Caki2 (cell line): ENCODE measurements at regions not wholly inside any gene's neighbourhood (a gene's known extent, or its start where the extent isn't known, plus 50 kb on each side); places are given as distances from the start of the nearest gene placed in this dataset.

Source experiments
- DNase-seq: peaks from one replicate; pipeline ENCODE4 v3.0.0-alpha.2; 2015; ENCODE audit warnings: low read depth
- in situ Hi-C: cut with HindIII; loops from 2 replicates; pipeline ENCODE4 v1.10.0; 2016; ENCODE audit warnings: low sequenced_read_pairs, low pct_unique_long_range_greater_than_20kb, mixed read lengths

GRCh38 chr2:225920621-225921220 is 521.2 kb downstream of the NYAP2 start:
- DNase-seq: no peak
- in situ Hi-C loops: no loop called here

GRCh38 chr2:225916692-225917091 is 517.2 kb downstream of the NYAP2 start:
- in situ Hi-C loops: no loop called here
- DNase-seq: no peak

- in situ Hi-C loops: no loop called here
- DNase-seq: no peak
These were observed 511.5 kb downstream of the NYAP2 start for GRCh38 chr2:225911019-225911418.

GRCh38 chr2:225895126-225895525 is 495.6 kb downstream of the NYAP2 start:
- in situ Hi-C loops: no loop called here
- peak; percentile 10 for DNase-seq

- DNase-seq: peak; percentile 52
- in situ Hi-C loops: no loop called here
These were observed 494.9 kb downstream of the NYAP2 start for GRCh38 chr2:225894236-225894980.

GRCh38 chr2:225893151-225893550 is 493.6 kb downstream of the NYAP2 start:
- in situ Hi-C loops: no loop called here
- no peak for DNase-seq

- in situ Hi-C loops: no loop called here
- no peak for DNase-seq
These were observed 492.3 kb downstream of the NYAP2 start for GRCh38 chr2:225891771-225892170.

- no peak for DNase-seq
- in situ Hi-C loops: no loop called here
These were observed 491.5 kb downstream of the NYAP2 start for GRCh38 chr2:225891013-225891412.

GRCh38 chr2:225889452-225889851 is 489.9 kb downstream of the NYAP2 start:
- in situ Hi-C loops: no loop called here
- peak; percentile 40 for DNase-seq

GRCh38 chr2:225867071-225867470 is 467.6 kb downstream of the NYAP2 start:
- in situ Hi-C loops: no loop called here
- no peak for DNase-seq

- in situ Hi-C loops: no loop called here
These were observed 466.0 kb downstream of the NYAP2 start for GRCh38 chr2:225865468-225865867.

GRCh38 chr2:225864394-225864793 is 464.9 kb downstream of the NYAP2 start:
- in situ Hi-C loops: no loop called here
- no peak for DNase-seq

More at GRCh38 chr2:225865468-225865867, 466.0 kb downstream of the NYAP2 start:
- no peak for DNase-seq

- DNase-seq: no peak
- in situ Hi-C loops: no loop called here
These were observed 443.4 kb downstream of the NYAP2 start for GRCh38 chr2:225842939-225843338.

- in situ Hi-C loops: no loop called here
- DNase-seq: no peak
These were observed 441.8 kb downstream of the NYAP2 start for GRCh38 chr2:225841314-225841713.

- in situ Hi-C loops: no loop called here
- DNase-seq: no peak
These were observed 437.8 kb downstream of the NYAP2 start for GRCh38 chr2:225837328-225837727.

GRCh38 chr2:225824748-225825449 is 425.4 kb downstream of the NYAP2 start:
- in situ Hi-C loops: no loop called here
- DNase-seq: no peak

GRCh38 chr2:225821351-225821750 is 421.8 kb downstream of the NYAP2 start:
- DNase-seq: no peak
- in situ Hi-C loops: no loop called here

- DNase-seq: no peak
- in situ Hi-C loops: no loop called here
These were observed 421.3 kb downstream of the NYAP2 start for GRCh38 chr2:225820826-225821225.

- in situ Hi-C loops: no loop called here
These were observed 415.0 kb downstream of the NYAP2 start for GRCh38 chr2:225814554-225814953.

More at GRCh38 chr2:225814554-225814953, 415.0 kb downstream of the NYAP2 start:
- DNase-seq: no peak
